GM21423 (cell line): ENCODE measurements at regions not wholly inside any gene's neighbourhood (a gene's known extent, or its start where the extent isn't known, plus 50 kb on each side); places are given as distances from the start of the nearest gene placed in this dataset.
A peak's percentile ranks its signal among the peaks of the same experiment; 100 is the strongest.

Source experiments
- ATAC-seq: cut with Tn5 transposase; IDR thresholded peaks from one replicate; pipeline ENCODE4 v1.9.1; 2021; ENCODE audit warnings: mild to moderate bottlenecking, moderate library complexity; ENCODE audit not compliant: unreplicated experiment

DNA sequence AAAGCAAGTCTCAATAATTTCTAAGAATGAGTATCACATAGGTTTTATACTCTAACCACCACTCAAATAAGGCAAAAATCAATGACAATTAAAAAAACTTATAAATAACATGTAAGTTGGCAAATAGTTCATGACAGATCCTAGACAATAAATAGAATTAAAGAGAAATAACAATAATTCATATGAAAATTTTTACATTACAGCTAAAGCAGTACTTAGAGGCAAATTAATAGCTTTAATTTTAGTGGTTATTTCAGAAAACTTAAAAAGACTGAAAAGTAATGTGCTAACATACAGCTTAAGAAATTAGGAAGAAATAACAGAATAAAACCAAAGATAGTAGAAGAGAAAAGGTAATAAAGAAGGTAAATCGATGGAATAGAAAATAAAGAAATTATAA, 179.9 kb upstream of the SPAG17 start:
- ATAC-seq, result no peak

- ATAC-seq, result no peak
Measured at GRCh38 chr1:118363396-118363795, 178.4 kb upstream of the SPAG17 start.

GRCh38 chr1:118360817-118361216, 175.8 kb upstream of the SPAG17 start:
- ATAC-seq, result no peak

DNA sequence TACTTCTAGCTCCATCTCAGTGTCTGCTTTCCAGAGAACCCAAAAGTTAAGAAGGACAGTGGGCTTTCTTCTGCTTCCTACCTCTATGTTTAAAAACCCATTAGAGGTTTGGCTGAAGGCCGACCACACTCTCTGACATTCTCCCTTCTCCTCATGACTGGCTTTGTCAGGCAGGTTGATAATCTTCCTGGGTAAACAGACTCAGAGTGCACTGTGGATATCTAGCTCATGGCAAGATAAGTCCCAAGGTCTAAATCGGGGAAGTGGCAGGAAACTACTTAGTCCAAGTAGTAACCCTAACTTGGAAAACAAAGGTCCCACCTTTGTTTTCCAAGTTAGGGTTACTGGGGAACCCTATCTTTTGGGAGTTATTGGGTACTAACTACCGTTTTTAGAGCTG, 161.9 kb upstream of the SPAG17 start:
- ATAC-seq, result no peak

DNA sequence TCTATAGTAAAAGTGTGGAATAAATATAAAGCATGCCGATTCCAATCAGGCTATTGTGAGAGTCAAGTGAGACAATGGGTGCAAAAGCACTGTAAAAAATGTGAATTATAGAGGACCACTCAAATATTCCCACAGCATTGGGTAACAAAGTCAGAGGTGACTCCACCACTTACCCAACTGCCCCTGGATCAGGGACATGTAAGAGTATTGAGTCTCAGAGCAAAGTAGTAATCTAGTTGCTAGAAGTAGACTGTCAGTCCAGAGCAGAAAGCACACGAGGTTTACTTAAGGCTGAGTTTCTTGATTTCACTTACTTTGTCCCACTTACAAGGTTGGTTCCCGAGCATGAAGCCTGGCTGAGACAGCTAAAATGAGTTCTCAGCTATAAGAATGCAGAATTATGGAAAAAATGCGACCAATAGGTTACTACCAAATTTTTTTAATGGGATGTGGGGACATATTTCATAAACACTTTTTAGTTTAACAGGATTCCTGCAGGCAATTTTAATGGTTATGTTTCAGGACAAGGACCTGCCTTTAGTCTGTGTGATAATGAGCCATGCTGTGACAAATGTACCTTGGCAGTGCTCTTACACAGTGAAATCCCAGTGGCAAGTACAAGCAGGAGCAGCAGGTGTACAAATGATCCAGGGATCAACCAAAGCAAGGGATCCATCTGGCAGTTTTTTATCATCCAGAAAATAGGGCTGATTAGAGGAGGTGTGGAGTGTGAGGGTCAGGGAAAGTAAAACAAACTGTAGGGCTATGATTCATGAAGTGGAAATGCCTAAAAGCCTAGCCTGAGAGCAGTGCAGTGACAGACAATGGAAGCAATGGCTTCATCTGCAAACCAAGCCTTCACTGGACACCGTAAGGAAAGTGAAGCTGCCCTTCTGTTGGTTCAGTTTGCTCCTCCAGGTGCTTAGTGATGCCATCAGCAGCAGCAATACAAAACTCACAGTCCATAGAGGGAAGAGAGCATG, 156.2 kb upstream of the SPAG17 start:
- no peak for ATAC-seq

- no peak for ATAC-seq
Measured at GRCh38 chr1:118339400-118340124, 154.5 kb upstream of the SPAG17 start.

GRCh38 chr1:118338936-118339335, 153.9 kb upstream of the SPAG17 start:
- no peak for ATAC-seq

DNA sequence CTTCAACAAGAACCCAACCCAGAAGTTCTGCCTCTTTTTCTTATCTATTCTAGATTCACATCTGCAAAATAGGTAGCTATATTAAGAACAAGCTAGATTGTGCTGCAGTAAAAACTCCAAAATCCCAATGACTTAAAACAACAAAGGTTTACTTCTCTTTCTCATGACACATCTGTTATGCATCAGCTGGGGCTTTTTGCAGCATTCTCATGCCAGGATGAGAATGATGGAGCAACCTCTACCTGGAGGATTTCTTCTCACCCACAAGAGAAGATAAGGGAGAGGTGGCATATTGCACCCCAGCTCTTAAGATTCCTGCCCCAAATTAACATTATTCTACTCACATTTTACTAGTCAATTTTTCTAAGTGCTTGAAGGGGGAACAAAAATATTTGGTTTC, 152.3 kb upstream of the SPAG17 start:
- no peak for ATAC-seq

DNA sequence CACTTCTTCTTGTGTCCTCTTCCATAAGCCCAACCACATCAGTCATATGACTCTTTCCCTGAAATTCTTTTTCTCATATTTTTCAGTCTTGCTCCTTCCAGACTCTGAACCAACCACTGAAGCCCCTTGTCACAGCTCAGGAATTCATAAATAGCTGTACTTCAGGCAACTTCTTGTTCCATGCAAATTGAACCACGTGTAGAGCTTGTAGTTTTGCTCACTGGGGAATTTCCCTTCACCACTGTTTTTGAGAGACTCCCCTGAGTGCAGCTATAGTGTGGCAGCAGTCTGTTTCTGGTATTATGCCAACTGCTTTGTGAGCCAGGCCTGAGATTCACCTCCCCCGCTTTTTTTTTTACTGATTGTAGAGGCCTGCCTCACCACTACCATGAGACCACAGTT, 150.3 kb upstream of the SPAG17 start:
- peak; percentile 80 for ATAC-seq

GRCh38 chr1:118334506-118334905, 149.5 kb upstream of the SPAG17 start:
- no peak for ATAC-seq

DNA sequence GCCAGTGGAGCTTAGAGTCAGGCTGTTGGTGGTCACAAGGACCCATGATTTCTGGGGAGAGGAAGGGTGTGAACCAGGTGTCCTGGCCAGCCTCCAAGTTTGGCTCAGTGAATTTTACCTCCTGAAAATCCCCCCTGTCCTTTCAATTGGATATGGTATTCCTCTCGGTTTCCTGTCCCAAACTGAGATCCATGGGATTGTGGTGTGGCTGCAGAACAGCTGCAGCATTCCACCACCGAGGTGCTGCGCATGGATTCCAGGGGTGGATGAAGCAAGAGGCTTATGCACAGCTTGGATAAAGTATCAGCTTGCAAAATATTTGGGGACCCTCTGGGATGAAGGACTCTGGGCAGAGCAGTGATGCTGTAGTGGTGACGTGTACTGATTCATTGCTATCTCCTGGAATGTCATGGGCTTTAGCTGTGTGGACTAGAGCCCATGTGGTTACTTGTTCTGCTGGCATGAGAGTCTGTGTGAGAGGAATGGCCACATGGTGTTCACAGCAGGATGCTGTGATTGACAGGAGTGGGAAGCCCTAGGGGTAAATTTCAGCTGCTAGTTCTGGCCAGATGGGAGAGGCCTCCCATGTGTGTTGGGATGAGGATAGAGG, 148.7 kb upstream of the SPAG17 start:
- ATAC-seq, result no peak

DNA sequence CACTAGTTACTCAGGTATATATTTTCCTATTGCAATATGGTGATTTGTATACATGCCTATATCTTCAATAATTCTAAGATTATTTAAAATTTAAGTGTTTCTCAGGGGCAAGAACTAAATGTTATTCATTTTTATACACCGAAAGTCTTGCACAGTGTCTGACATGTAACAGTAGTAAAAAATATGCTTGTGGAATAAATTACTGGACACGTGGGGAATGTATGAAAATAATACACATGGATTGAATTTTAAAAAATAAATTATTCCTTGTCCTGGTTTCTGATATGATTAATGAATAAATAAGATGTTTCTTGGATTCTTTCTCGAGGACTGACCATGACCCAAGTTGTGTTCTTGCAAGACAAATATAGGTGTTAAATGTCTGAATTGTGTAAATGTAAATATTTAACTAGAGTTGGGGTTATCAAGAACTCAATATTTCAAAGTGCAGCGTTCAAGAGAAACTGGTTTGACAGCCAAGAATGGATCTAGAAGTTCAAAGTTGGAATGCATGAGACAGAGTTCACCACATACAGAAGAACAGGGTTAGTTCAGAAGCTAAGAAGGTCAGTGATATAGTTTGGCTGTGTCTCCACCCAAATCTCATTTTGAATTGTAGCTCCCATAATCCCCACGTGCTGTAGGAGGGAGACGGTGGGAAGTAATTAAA, 142.1 kb upstream of the SPAG17 start:
- ATAC-seq, result no peak

DNA sequence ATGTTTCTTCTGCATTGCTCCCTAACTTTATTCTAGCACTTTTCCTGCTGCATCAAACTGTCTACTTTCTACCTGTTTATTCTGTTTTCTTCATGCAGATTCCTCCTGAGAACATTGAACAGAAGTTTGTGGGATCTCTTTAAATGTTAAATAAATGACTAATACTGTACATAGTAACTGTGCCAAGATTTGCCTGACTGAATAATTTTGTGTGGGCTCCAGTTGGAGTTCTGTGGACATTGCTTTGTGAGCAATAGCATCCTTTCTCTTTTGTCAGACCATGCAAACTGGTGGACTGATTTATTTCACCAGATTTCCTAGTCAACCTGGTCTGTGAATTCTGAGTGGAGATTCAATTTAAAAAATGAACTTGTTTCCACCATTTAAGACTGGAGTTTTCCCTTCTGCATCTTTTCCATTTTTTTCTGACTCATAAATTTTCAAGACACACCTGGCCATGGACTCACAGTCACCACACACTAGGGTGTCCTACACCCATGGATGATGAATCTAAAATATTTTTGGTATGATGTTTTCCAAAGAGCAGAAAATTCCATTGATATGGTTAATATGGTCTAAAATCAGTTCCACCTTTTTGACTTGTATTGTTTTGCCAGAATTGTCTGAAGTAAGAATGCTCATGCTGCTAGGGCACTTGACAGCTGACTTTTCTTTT, 140.7 kb upstream of the SPAG17 start:
- ATAC-seq, result no peak

- no peak for ATAC-seq
Measured at GRCh38 chr1:118323246-118323645, 138.2 kb upstream of the SPAG17 start.

GRCh38 chr1:118322331-118322730, 137.3 kb upstream of the SPAG17 start:
- ATAC-seq, result no peak

- ATAC-seq, result no peak
Measured at GRCh38 chr1:118321840-118322239, 136.8 kb upstream of the SPAG17 start.

DNA sequence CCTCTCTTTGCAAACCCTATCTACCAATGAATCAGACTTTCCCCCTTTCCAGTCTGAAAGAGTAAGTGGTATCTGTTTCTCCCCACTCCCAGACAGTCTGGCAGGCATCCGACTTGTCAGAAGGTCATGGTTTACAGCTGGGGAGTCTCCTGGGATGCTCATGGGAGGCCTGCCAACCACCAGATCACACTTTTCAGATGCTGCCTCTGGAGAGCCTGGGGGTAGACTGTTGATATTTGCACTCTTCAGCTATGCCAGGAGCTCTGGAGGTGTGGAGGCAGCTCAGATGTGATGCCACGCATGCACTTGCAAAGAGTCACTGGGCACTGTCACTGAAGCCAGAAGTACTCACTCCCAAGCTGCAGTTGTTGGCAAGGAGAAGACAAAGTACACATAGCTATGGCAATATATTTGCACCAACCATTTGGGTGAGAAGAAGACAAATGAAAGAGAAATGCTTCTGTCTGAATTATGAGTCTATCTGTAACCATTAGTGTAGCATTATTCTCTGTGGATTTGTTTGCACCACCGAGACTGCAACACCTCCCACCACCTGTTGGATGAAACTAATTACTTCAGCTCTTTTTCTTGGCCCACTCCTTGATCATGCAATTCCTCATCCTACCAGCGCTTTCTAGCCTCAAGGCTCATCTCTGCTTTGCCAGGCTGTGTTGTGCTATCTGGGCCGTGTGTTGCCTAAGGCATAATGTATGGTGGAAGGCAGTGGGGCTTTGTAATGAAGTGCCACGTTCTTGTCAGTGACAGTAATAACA, 133.0 kb upstream of the SPAG17 start:
- no peak for ATAC-seq

GRCh38 chr1:118306851-118307250, 121.8 kb upstream of the SPAG17 start:
- ATAC-seq, result no peak

GRCh38 chr1:118304722-118305359, 119.8 kb upstream of the SPAG17 start:
- ATAC-seq, result no peak
